ENCODE measurements at regions not wholly inside any gene's neighbourhood (a gene's known extent, or its start where the extent isn't known, plus 50 kb on each side); places are given as distances from the start of the nearest gene placed in this dataset.

- TF ChIP-seq CTCF (IDR thresholded peaks at IDR 0.05; ENCODE audit: low read length) (no peak), EZH2 (optimal IDR thresholded peaks at IDR 0.05; ENCODE audit: low read depth, low read length) (no peak)
Measured at GRCh38 chr13:33345842-33346241, 60.3 kb upstream of the STARD13 start.
